ENCODE measurements at regions not wholly inside any gene's neighbourhood (a gene's known extent, or its start where the extent isn't known, plus 50 kb on each side); places are given as distances from the start of the nearest gene placed in this dataset.

- no peak for DNase-seq
Observed at GRCh38 chr20:39523405-39523804, 561.3 kb downstream of the DHX35 start.

- no peak for DNase-seq
Observed at GRCh38 chr20:39518654-39519053, 556.5 kb downstream of the DHX35 start.

- DNase-seq: no peak
Observed at GRCh38 chr20:39516964-39517363, 554.8 kb downstream of the DHX35 start.

GRCh38 chr20:39504710-39505094, 542.6 kb downstream of the DHX35 start:
- DNase-seq: no peak

GRCh38 chr20:39503902-39504709, 542.0 kb downstream of the DHX35 start:
- DNase-seq: no peak

GRCh38 chr20:39492223-39492797, 530.2 kb downstream of the DHX35 start:
- no peak for DNase-seq

- DNase-seq: no peak
Observed at GRCh38 chr20:39491711-39492110, 529.6 kb downstream of the DHX35 start.

- no peak for DNase-seq
Observed at GRCh38 chr20:39489986-39490560, 527.9 kb downstream of the DHX35 start.

GRCh38 chr20:39480276-39481043, 518.3 kb downstream of the DHX35 start:
- DNase-seq: no peak

- no peak for DNase-seq
Observed at GRCh38 chr20:39479196-39479810, 517.2 kb downstream of the DHX35 start.

- no peak for DNase-seq
Observed at GRCh38 chr20:39474879-39475278, 512.7 kb downstream of the DHX35 start.

GRCh38 chr20:39473536-39473935, 511.4 kb downstream of the DHX35 start:
- DNase-seq: no peak

GRCh38 chr20:39468703-39469102, 506.6 kb downstream of the DHX35 start:
- DNase-seq: no peak

GRCh38 chr20:39464238-39464637, 502.1 kb downstream of the DHX35 start:
- DNase-seq: no peak

- DNase-seq: no peak
Observed at GRCh38 chr20:39462416-39462945, 500.3 kb downstream of the DHX35 start.

GRCh38 chr20:39458452-39458851, 496.3 kb downstream of the DHX35 start:
- DNase-seq: no peak

GRCh38 chr20:39453890-39454289, 491.7 kb downstream of the DHX35 start:
- DNase-seq: no peak

- DNase-seq: no peak
Observed at GRCh38 chr20:39452583-39453340, 490.6 kb downstream of the DHX35 start.

- DNase-seq: no peak
Observed at GRCh38 chr20:39451386-39451785, 489.2 kb downstream of the DHX35 start.

- no peak for DNase-seq
Observed at GRCh38 chr20:39446397-39446796, 484.3 kb downstream of the DHX35 start.

- DNase-seq: no peak
Observed at GRCh38 chr20:39445095-39445494, 483.0 kb downstream of the DHX35 start.

- DNase-seq: no peak
Observed at GRCh38 chr20:39433466-39433865, 471.3 kb downstream of the DHX35 start.

All from CD4-positive, alpha-beta T cell treated with Interleukin-12 subunit alpha and Interleukin-12 subunit beta, for 1 hour (primary cell).